ENCODE measurements at regions not wholly inside any gene's neighbourhood (a gene's known extent, or its start where the extent isn't known, plus 50 kb on each side); places are given as distances from the start of the nearest gene placed in this dataset.
"Not testable (repeated sequence)": the region's sequence is repeated elsewhere in the genome, so short reads cannot be mapped to it uniquely, and the experiment has no call there.

- no peak for DNase-seq (ENCODE audit: low spot score)
These were observed 152.3 kb upstream of the NEDD9 start for GRCh38 chr6:11384531-11385309.

- DNase-seq (ENCODE audit: low spot score) = no peak
These were observed 149.5 kb upstream of the NEDD9 start for GRCh38 chr6:11381801-11382513.

- no peak for DNase-seq (ENCODE audit: low spot score)
These were observed 148.7 kb upstream of the NEDD9 start for GRCh38 chr6:11380969-11381744.

DNA sequence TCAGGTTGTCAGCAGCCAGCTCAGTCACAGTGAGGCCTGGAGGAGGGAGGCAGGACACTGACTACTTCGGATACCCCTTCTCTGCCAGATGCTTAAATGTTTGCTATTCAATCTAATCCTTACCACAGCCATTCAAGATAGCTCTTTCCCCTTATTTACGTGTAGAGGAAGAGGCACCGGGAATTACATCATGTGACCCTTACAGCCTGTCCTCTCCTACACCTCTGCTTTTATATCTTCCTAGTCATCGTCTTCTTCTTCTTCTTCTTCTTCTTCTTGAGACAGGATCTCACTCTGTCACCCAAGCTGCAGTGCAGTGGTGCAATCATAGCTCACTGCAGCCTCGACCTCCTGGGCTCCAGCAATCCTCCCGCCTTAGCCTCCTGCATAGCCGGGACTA, 148.1 kb upstream of the NEDD9 start:
- DNase-seq (ENCODE audit: low spot score) = no peak

- DNase-seq (ENCODE audit: low spot score) = no peak
These were observed 147.3 kb upstream of the NEDD9 start for GRCh38 chr6:11379805-11380204.

- DNase-seq (ENCODE audit: low spot score) = no peak
These were observed 146.2 kb upstream of the NEDD9 start for GRCh38 chr6:11378639-11379038.

GRCh38 chr6:11374036-11375010, 141.9 kb upstream of the NEDD9 start:
- DNase-seq (ENCODE audit: low spot score) = no peak

DNA sequence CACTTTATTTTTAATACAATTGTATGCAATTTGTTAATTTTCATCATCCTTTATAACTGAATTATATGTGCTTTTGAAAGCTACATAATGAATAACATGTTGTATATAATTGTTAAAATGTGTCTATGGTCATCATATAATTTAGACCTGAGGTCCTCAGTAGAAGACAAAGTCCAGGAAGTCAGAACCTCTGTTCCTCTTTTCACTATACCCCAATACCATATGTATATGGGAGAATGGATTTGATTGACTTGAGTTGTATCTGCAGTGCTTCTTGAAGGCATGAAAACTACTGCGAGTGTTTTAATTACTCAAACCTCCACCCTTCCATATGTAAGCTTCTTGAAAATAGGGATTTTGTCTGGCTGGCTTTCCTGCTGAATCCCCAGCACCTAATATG, 140.7 kb upstream of the NEDD9 start:
- no peak for DNase-seq (ENCODE audit: low spot score)

- not testable (repeated sequence) for DNase-seq (ENCODE audit: low spot score)
These were observed 139.8 kb upstream of the NEDD9 start for GRCh38 chr6:11372186-11372790.

GRCh38 chr6:11370191-11371018, 137.9 kb upstream of the NEDD9 start:
- no peak for DNase-seq (ENCODE audit: low spot score)

GRCh38 chr6:11368760-11369159, 136.3 kb upstream of the NEDD9 start:
- no peak for DNase-seq (ENCODE audit: low spot score)

GRCh38 chr6:11368264-11368663, 135.8 kb upstream of the NEDD9 start:
- DNase-seq (ENCODE audit: low spot score) = no peak

DNA sequence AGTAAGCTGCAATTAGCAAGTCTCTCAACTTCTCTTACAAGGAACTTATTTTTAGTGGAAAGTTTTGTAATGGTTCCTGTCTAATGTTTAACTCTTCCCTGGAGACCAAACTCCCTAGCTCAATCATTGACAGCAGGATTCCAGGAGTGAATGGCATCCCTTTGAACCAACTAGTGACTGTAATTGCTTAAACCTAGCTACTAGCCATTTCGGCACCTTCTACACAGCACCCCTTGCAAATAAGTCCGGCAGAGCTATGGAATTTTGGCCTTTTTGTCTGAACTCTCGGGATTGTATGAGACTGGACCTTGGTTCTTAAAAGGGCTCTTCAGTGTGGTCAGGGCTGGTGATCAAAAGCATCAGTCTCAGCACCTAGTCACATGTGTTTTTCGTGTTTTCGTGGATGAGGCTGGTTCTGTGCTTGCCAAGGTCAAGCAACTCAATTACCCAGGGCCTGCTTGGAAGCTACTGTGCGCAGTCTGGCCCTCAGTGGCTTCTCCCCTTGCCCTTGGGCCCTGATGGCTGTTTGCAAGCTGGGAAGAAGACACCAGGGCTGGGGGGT, 135.3 kb upstream of the NEDD9 start:
- DNase-seq (ENCODE audit: low spot score) = no peak

DNA sequence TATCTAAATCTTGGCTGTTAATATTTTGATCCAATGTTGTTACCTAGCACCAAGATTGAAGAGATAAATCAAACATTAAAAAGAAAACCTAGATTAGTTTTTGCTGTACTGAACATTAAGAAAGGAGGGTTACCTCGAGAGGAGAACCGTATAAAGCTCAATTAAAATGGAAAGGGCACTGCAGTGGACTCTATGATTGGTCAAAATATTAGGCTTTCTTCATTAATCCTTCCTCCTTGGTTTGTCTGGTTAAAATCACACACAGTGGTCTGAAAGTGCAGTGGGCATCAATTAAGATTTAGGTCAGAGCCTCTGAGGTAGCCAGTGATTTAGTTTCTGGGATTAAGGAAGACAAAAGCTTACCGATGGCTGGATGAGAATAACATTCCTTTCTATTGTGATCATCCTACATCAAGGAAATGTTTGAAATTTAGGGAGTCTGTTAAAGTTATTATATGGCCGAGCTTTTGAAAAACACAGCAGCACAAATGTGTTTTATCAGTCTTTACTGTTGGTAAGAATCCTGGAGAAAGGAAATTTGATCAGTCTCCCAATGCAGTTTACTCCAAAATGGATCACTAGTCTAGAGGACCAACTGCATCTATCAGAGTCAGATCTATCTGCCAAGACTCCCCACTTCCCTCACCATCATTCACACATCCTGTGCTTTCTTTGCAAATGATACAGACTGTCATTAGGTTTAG, 134.6 kb upstream of the NEDD9 start:
- DNase-seq (ENCODE audit: low spot score) = no peak

- no peak for DNase-seq (ENCODE audit: low spot score)
These were observed 133.9 kb upstream of the NEDD9 start for GRCh38 chr6:11366183-11366933.

DNA sequence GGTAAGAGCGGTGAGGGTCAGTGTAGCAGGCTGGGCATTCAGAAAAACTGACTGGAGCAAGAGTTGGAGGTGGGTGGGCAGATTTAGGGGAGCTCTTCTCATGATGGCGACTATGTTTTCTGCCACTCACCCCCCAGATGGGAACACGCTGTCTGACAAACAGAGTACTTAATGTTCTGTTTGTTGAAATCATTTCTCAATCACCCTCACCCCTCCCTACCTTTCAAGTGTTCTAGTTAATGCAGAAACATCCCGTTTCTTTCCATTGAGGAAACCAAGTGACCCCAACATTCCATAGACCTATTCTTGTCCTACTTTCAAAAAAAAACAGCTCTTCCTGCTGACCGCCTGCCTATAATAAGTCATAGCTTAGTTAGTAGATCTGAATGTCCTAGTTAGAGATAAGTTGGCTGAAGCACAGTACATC, 132.5 kb upstream of the NEDD9 start:
- no peak for DNase-seq (ENCODE audit: low spot score)

- no peak for DNase-seq (ENCODE audit: low spot score)
These were observed 131.6 kb upstream of the NEDD9 start for GRCh38 chr6:11363881-11364576.

DNA sequence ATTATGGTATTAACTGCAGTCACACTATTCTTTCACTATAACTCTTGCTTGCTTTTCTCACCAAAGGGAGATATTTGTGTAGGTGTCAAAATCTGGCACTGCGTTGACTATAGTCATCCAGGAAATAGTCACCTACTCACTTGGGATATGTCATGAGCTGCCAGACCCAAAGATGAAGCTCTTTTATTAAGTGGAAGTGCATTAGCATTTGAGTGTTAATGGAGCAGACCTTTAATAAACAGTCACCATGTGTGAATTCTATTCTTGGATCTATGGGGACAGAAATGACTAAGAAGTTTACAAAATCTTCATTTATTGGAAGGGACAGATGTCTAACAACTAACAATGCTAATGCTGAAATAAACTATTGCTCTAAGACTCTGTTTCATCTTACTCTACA, 130.1 kb upstream of the NEDD9 start:
- no peak for DNase-seq (ENCODE audit: low spot score)

Measured in ureter (tissue), 1 donor.